HL-60 (cell line): ENCODE measurements at regions not wholly inside any gene's neighbourhood (a gene's known extent, or its start where the extent isn't known, plus 50 kb on each side); places are given as distances from the start of the nearest gene placed in this dataset.

ENCODE experiments used
- DNase-seq, 2 experiments: peaks; one replicate each; pipeline ENCODE4 v3.0.0-alpha.2; 2010 to 2020; ENCODE audit warnings: low read depth in 1 of 2, low spot score in 1 of 2
- H3K27ac ChIP-seq: fragments of 250-450 bp; sonication (Bioruptor Pico); replicated peaks from 2 replicates; pipeline ENCODE4 v1.5.1; 2020; ENCODE audit warnings: mild to moderate bottlenecking, moderate library complexity
- H3K27me3 ChIP-seq: fragments of 250-450 bp; sonication (Bioruptor Pico); 2 replicates; pipeline ENCODE4 v1.5.1; 2021; ENCODE audit warnings: mild to moderate bottlenecking, moderate library complexity; ENCODE audit not compliant: insufficient read depth, poor library complexity, severe bottlenecking
- H3K4me3 ChIP-seq: replicated peaks from 2 replicates; pipeline ENCODE4 v1.5.1; 2011; ENCODE audit warnings: mild to moderate bottlenecking, control low read depth, low read length; ENCODE audit not compliant: insufficient read depth
- GABPA ChIP-seq: IDR thresholded peaks from 2 replicates; pipeline ENCODE4 v1.6.1; 2012; ENCODE audit warnings: low read depth
- POLR2AphosphoS5 ChIP-seq: IDR thresholded peaks from 2 replicates; pipeline ENCODE4 v1.6.1; 2012; ENCODE audit warnings: low read depth
- SPI1 ChIP-seq: IDR thresholded peaks from 2 replicates; pipeline ENCODE4 v1.6.1; 2012; ENCODE audit warnings: low read depth, mild to moderate bottlenecking, borderline replicate concordance
- TF ChIP-seq, protein P1 (sequence below): IDR thresholded peaks from one replicate; pipeline ENCODE4 v1.5.1; 2011; ENCODE audit warnings: low read length, control low read depth, inconsistent platforms; ENCODE audit not compliant: insufficient read depth
- TF ChIP-seq, protein P2 (sequence below): IDR thresholded peaks from 2 replicates; pipeline ENCODE4 v1.6.1; 2012; ENCODE audit warnings: low read depth; ENCODE audit not compliant: insufficient replicate concordance

DNA sequence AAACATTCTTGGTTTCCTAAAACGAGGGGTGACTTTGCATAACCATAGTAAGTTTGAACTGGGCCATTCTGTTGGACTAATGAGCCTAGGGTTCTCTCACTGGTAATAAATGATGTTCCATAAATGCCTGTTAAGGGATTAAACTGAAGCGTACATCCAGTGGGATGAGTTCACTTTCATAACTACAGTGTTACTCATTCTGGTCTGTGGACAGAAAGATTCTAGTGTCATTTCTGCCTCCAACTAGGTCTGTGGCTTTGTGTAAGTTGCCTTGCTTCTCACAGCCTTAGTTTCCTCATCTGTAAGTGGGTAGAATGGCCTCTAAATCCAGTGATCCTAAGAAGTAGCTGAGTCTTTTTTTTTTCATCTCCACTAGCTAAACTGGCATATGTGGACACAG lies 1860.6 kb upstream of the PIK3C3 start:
- DNase-seq: no peak
- Histone ChIP-seq H3K27ac (no peak overlapping the region), H3K4me3 (no peak overlapping the region), H3K27me3 (no peaks in the 10 kb centered on the region)
- TF ChIP-seq GABPA (no peak), SPI1 (no peak), POLR2AphosphoS5 (no peak)
- TF ChIP-seq, protein P1, sequence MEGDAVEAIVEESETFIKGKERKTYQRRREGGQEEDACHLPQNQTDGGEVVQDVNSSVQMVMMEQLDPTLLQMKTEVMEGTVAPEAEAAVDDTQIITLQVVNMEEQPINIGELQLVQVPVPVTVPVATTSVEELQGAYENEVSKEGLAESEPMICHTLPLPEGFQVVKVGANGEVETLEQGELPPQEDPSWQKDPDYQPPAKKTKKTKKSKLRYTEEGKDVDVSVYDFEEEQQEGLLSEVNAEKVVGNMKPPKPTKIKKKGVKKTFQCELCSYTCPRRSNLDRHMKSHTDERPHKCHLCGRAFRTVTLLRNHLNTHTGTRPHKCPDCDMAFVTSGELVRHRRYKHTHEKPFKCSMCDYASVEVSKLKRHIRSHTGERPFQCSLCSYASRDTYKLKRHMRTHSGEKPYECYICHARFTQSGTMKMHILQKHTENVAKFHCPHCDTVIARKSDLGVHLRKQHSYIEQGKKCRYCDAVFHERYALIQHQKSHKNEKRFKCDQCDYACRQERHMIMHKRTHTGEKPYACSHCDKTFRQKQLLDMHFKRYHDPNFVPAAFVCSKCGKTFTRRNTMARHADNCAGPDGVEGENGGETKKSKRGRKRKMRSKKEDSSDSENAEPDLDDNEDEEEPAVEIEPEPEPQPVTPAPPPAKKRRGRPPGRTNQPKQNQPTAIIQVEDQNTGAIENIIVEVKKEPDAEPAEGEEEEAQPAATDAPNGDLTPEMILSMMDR: no peak
- TF ChIP-seq, protein P2, sequence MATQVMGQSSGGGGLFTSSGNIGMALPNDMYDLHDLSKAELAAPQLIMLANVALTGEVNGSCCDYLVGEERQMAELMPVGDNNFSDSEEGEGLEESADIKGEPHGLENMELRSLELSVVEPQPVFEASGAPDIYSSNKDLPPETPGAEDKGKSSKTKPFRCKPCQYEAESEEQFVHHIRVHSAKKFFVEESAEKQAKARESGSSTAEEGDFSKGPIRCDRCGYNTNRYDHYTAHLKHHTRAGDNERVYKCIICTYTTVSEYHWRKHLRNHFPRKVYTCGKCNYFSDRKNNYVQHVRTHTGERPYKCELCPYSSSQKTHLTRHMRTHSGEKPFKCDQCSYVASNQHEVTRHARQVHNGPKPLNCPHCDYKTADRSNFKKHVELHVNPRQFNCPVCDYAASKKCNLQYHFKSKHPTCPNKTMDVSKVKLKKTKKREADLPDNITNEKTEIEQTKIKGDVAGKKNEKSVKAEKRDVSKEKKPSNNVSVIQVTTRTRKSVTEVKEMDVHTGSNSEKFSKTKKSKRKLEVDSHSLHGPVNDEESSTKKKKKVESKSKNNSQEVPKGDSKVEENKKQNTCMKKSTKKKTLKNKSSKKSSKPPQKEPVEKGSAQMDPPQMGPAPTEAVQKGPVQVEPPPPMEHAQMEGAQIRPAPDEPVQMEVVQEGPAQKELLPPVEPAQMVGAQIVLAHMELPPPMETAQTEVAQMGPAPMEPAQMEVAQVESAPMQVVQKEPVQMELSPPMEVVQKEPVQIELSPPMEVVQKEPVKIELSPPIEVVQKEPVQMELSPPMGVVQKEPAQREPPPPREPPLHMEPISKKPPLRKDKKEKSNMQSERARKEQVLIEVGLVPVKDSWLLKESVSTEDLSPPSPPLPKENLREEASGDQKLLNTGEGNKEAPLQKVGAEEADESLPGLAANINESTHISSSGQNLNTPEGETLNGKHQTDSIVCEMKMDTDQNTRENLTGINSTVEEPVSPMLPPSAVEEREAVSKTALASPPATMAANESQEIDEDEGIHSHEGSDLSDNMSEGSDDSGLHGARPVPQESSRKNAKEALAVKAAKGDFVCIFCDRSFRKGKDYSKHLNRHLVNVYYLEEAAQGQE: no peak

DNA sequence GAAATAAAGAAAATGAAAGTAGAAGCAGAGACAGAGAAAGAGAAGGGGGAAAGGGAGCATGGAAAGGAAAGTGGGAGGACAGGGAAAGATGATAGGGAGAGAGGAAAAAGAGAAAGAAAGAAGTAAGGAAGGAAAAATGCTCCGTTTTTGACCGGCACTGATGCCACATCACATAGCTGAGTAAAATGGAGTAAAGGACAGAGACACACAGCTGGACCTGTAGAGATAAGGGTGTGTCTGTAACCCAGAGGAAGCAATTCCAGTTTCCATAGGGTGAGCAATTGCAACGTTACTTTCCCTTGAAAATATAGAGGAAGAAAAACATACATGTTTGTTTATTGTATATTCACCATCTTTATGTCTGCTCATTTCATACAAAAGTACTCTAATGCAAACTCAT lies 1866.9 kb upstream of the PIK3C3 start:
- no peaks in the 10 kb centered on the region for H3K27me3 ChIP-seq
- no peak overlapping the region for H3K4me3 ChIP-seq
- no peak for DNase-seq
- H3K27ac ChIP-seq: no peak overlapping the region
- TF ChIP-seq POLR2AphosphoS5 (no peak), SPI1 (no peak), GABPA (no peak)
- TF ChIP-seq, protein P2: no peak
- TF ChIP-seq, protein P1: no peak

- DNase-seq: no peak
- Histone ChIP-seq H3K4me3 (no peak overlapping the region), H3K27me3 (no peaks in the 10 kb centered on the region), H3K27ac (no peak overlapping the region)
- TF ChIP-seq GABPA (no peak), POLR2AphosphoS5 (no peak), SPI1 (no peak)
- TF ChIP-seq, protein P1: no peak
- TF ChIP-seq, protein P2: no peak
These were observed 1875.2 kb upstream of the PIK3C3 start for GRCh38 chr18:40079786-40080185.
